Ishikawa (cell line): ENCODE measurements at regions not wholly inside any gene's neighbourhood (a gene's known extent, or its start where the extent isn't known, plus 50 kb on each side); places are given as distances from the start of the nearest gene placed in this dataset.

Experiments
- CEBPB ChIP-seq: IDR thresholded peaks from 2 replicates; pipeline ENCODE4 v1.6.1; 2012
- CREB1 ChIP-seq: IDR thresholded peaks from 2 replicates; pipeline ENCODE4 v1.6.1; 2012; ENCODE audit warnings: low read depth
- EGR1 ChIP-seq: IDR thresholded peaks from 2 replicates; pipeline ENCODE4 v1.6.1; 2012
- EP300 ChIP-seq: IDR thresholded peaks from 2 replicates; pipeline ENCODE4 v1.6.1; 2012; ENCODE audit warnings: borderline replicate concordance
- FOXM1 ChIP-seq: IDR thresholded peaks from 2 replicates; pipeline ENCODE4 v1.6.1; 2012; ENCODE audit warnings: low read depth, borderline replicate concordance
- MAX ChIP-seq: IDR thresholded peaks from 2 replicates; pipeline ENCODE4 v1.6.1; 2012
- NFIC ChIP-seq: IDR thresholded peaks from 2 replicates; pipeline ENCODE4 v1.6.1; 2012
- RAD21 ChIP-seq: IDR thresholded peaks from 2 replicates; pipeline ENCODE4 v1.6.1; 2012; ENCODE audit warnings: low read depth
- TAF1 ChIP-seq: IDR thresholded peaks from 2 replicates; pipeline ENCODE4 v1.6.1; 2012; ENCODE audit warnings: low read depth, mild to moderate bottlenecking
- TCF12 ChIP-seq: IDR thresholded peaks from 2 replicates; pipeline ENCODE4 v1.6.1; 2012; ENCODE audit warnings: low read depth
- TEAD4 ChIP-seq: IDR thresholded peaks from 2 replicates; pipeline ENCODE4 v1.6.1; 2012
- USF1 ChIP-seq: IDR thresholded peaks from 2 replicates; pipeline ENCODE4 v1.6.1; 2012
- YY1 ChIP-seq: IDR thresholded peaks from 2 replicates; pipeline ENCODE4 v1.6.1; 2012; ENCODE audit warnings: low read depth
- ZBTB7A ChIP-seq: IDR thresholded peaks from 2 replicates; pipeline ENCODE4 v1.6.1; 2012; ENCODE audit warnings: low read depth
- TF ChIP-seq, protein P1 (sequence below): IDR thresholded peaks from 2 replicates; pipeline ENCODE4 v1.6.1; 2012; ENCODE audit warnings: low read depth, mild to moderate bottlenecking

GRCh38 chr4:56149591-56149990 is 200.8 kb downstream of the CEP135 start:
- TF ChIP-seq CREB1, result no peak
- TF ChIP-seq YY1, result no peak
- TF ChIP-seq FOXM1, result no peak
- no peak for TF ChIP-seq EP300
- TF ChIP-seq ZBTB7A, result no peak
- TF ChIP-seq CEBPB, result no peak
- TF ChIP-seq USF1, result no peak
- TF ChIP-seq EGR1, result no peak
- TF ChIP-seq TAF1, result no peak
- TF ChIP-seq TEAD4, result no peak
- TF ChIP-seq RAD21, result no peak
- no peak for TF ChIP-seq TCF12
- no peak for TF ChIP-seq NFIC
- no peak for TF ChIP-seq MAX
- TF ChIP-seq, protein P1, sequence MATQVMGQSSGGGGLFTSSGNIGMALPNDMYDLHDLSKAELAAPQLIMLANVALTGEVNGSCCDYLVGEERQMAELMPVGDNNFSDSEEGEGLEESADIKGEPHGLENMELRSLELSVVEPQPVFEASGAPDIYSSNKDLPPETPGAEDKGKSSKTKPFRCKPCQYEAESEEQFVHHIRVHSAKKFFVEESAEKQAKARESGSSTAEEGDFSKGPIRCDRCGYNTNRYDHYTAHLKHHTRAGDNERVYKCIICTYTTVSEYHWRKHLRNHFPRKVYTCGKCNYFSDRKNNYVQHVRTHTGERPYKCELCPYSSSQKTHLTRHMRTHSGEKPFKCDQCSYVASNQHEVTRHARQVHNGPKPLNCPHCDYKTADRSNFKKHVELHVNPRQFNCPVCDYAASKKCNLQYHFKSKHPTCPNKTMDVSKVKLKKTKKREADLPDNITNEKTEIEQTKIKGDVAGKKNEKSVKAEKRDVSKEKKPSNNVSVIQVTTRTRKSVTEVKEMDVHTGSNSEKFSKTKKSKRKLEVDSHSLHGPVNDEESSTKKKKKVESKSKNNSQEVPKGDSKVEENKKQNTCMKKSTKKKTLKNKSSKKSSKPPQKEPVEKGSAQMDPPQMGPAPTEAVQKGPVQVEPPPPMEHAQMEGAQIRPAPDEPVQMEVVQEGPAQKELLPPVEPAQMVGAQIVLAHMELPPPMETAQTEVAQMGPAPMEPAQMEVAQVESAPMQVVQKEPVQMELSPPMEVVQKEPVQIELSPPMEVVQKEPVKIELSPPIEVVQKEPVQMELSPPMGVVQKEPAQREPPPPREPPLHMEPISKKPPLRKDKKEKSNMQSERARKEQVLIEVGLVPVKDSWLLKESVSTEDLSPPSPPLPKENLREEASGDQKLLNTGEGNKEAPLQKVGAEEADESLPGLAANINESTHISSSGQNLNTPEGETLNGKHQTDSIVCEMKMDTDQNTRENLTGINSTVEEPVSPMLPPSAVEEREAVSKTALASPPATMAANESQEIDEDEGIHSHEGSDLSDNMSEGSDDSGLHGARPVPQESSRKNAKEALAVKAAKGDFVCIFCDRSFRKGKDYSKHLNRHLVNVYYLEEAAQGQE, result no peak

- TF ChIP-seq TCF12 (no peak), EGR1 (no peak), USF1 (no peak), TEAD4 (no peak), RAD21 (no peak), MAX (no peak), FOXM1 (no peak), CEBPB (no peak), YY1 (no peak), TAF1 (no peak), CREB1 (no peak), EP300 (no peak), ZBTB7A (no peak), NFIC (no peak)
- TF ChIP-seq, protein P1, result no peak
These were observed 199.7 kb downstream of the CEP135 start for GRCh38 chr4:56148428-56148827.

DNA sequence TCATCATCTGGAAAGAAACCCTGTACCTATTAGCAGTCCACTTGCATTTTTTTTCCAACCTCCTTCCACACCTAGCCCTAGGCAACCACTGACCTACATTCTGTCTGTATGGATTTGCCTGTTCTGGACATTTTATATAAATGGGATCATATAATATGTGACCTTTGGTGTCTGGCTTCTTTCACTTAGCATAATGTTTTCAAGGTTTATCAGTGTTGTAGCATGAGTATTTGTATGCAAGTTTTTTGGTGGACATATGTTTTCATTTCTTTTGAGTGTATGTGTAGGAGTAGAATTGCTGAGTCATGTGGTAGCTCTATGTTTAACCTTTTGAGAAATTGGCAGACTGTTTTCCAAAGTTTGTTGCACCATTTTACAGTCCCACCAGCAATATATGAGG is 198.6 kb downstream of the CEP135 start:
- no peak for TF ChIP-seq CEBPB
- no peak for TF ChIP-seq USF1
- TF ChIP-seq EP300, result no peak
- no peak for TF ChIP-seq ZBTB7A
- no peak for TF ChIP-seq MAX

DNA sequence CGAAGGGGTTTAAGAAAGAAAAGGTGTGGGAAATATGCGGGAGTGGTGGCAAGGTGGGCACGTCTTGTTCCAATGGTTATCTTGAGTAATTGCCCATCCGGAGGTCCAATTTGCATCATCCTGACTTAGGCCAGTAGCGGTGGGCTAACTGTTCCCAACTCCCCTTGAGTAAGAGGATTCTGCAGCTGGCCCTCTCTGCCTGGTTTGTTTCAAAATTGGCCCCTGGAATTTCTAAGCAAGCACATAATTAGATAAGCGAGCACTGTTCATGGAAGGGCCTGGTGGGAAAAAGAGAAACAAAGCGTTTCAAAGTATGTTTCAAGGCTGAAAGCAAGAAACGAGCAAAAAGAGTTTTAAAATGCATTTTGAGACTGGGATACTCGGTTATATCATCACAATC is 198.2 kb downstream of the CEP135 start:
- TF ChIP-seq EGR1 (no peak), EP300 (no peak), MAX (no peak), FOXM1 (no peak), TEAD4 (no peak), TCF12 (no peak), NFIC (no peak), TAF1 (no peak), YY1 (no peak), CREB1 (no peak), USF1 (no peak), ZBTB7A (no peak), RAD21 (no peak), CEBPB (no peak)
- TF ChIP-seq, protein P1, result no peak
